OCI-LY3 (cell line): ENCODE measurements at regions not wholly inside any gene's neighbourhood (a gene's known extent, or its start where the extent isn't known, plus 50 kb on each side); places are given as distances from the start of the nearest gene placed in this dataset.
A peak's percentile ranks its signal among the peaks of the same experiment; 100 is the strongest.

Experiments used
- H2AFZ ChIP-seq: fragments of 200-600, 300-600 bp; shearing (Covaris generic); 2 replicates; pipeline ENCODE4 v1.6.0; 2014; ENCODE audit warnings: antibody characterized with exemption, low read depth, low read length
- H3K27ac ChIP-seq: fragments of 200-600, 300-600 bp; sonication (generic); 2 replicates; pipeline ENCODE4 v1.5.1; 2014; ENCODE audit warnings: mild to moderate bottlenecking, low read length, moderate library complexity, mixed read lengths
- H3K27me3 ChIP-seq: fragments of 200-600, 300-600 bp; sonication (generic); 2 replicates; pipeline ENCODE4 v1.6.1; 2014; ENCODE audit warnings: low read depth, low read length, mixed read lengths
- H3K36me3 ChIP-seq: fragments of 200-600, 300-600 bp; sonication (generic); replicated peaks from 2 replicates; pipeline ENCODE3; 2014; ENCODE audit warnings: low read depth, low read length, mixed read lengths
- H3K4me1 ChIP-seq: fragments of 300-600, 200-600 bp; sonication (generic); 2 replicates; pipeline ENCODE4 v1.6.1; 2014; ENCODE audit warnings: low read length, mixed read lengths
- H3K4me2 ChIP-seq: fragments of 200-600, 300-600 bp; sonication (generic); 2 replicates; pipeline ENCODE4 v1.6.1; 2014; ENCODE audit warnings: low read length, mixed read lengths
- H3K4me3 ChIP-seq: fragments of 300-600, 200-600 bp; sonication (generic); 2 replicates; pipeline ENCODE4 v1.5.1; 2014; ENCODE audit warnings: antibody characterized with exemption, mild to moderate bottlenecking, low read length, moderate library complexity
- H3K79me2 ChIP-seq: fragments of 300-600, 200-600 bp; shearing (Covaris generic); 2 replicates; pipeline ENCODE4 v1.6.1; 2014; ENCODE audit warnings: mild to moderate bottlenecking, low read length, mixed read lengths
- H3K9ac ChIP-seq: fragments of 300-600, 200-600 bp; shearing (Covaris generic); 2 replicates; pipeline ENCODE4 v1.6.0; 2014; ENCODE audit warnings: mild to moderate bottlenecking, low read length, moderate library complexity
- H3K9me3 ChIP-seq: fragments of 200-600, 300-600 bp; shearing (Covaris generic); 2 replicates; pipeline ENCODE4 v1.6.1; 2014; ENCODE audit warnings: low read length, mixed read lengths; ENCODE audit not compliant: insufficient read depth
- H4K20me1 ChIP-seq: fragments of 200-600, 300-600 bp; sonication (generic); 2 replicates; pipeline ENCODE4 v1.6.1; 2016; ENCODE audit warnings: low read length, mixed read lengths; ENCODE audit not compliant: insufficient read depth
- CTCF ChIP-seq: fragments of 200-600, 300-600 bp; sonication (generic); IDR thresholded peaks from 2 replicates; pipeline ENCODE4 v1.5.1; 2014; ENCODE audit warnings: antibody characterized with exemption, low read length, low read depth
- EZH2phosphoT487 ChIP-seq: fragments of 200-600 bp; shearing (Covaris generic); IDR thresholded peaks from 2 replicates; pipeline ENCODE4 v1.6.1; 2018; ENCODE audit warnings: antibody characterized with exemption, mixed run types, low read depth

- H3K27ac ChIP-seq: no peak overlapping the region
- no peak overlapping the region for H3K9ac ChIP-seq
Observed at GRCh38 chr4:53752124-53752523, 160.8 kb upstream of the LNX1 start.

GRCh38 chr4:53748328-53748772, 157.1 kb upstream of the LNX1 start:
- TF ChIP-seq EZH2phosphoT487 (no peak), CTCF (no peak)
- Histone ChIP-seq H3K27ac (peak overlapping the region; percentile 46), H3K4me3 (peak overlapping the region; percentile 25), H3K4me2 (peak overlapping the region; percentile 49), H3K9ac (no peak overlapping the region), H3K9me3 (no peaks in the 10 kb centered on the region), H3K27me3 (no peaks in the 10 kb centered on the region), H3K79me2 (no peaks in the 10 kb centered on the region), H2AFZ (no peak overlapping the region), H4K20me1 (no peaks in the 10 kb centered on the region), H3K4me1 (peaks cover 48% of the 10 kb centered on the region), H3K36me3 (no peaks in the 10 kb centered on the region)

More at GRCh38 chr4:53752124-53752523, 160.8 kb upstream of the LNX1 start:
- H3K4me2 ChIP-seq: peak overlapping the region; percentile 38; the same call in 1 of the 2 replicates
- TF ChIP-seq CTCF (no peak), EZH2phosphoT487 (no peak)
- no peaks in the 10 kb centered on the region for H3K79me2 ChIP-seq
- H3K36me3 ChIP-seq: no peaks in the 10 kb centered on the region
- no peak overlapping the region for H3K4me3 ChIP-seq
- H4K20me1 ChIP-seq: no peaks in the 10 kb centered on the region
- 0 out of 2 replicates have a peak overlapping the region, but pooled peaks have one; percentile 34 for H2AFZ ChIP-seq
- H3K27me3 ChIP-seq: no peaks in the 10 kb centered on the region
- H3K4me1 ChIP-seq: peaks cover 28% of the 10 kb centered on the region
- H3K9me3 ChIP-seq: no peaks in the 10 kb centered on the region

- Histone ChIP-seq H3K36me3 (no peaks in the 10 kb centered on the region), H3K79me2 (no peaks in the 10 kb centered on the region), H3K9me3 (no peaks in the 10 kb centered on the region), H3K4me1 (peaks cover 48% of the 10 kb centered on the region), H4K20me1 (no peaks in the 10 kb centered on the region), H3K4me2 (no peak overlapping the region), H3K9ac (no peak overlapping the region), H3K27me3 (no peaks in the 10 kb centered on the region), H3K4me3 (no peak overlapping the region), H2AFZ (no peak overlapping the region), H3K27ac (no peak overlapping the region)
- no peak for TF ChIP-seq EZH2phosphoT487
Observed at GRCh38 chr4:53747401-53747800, 156.1 kb upstream of the LNX1 start.

- no peaks in the 10 kb centered on the region for H3K27me3 ChIP-seq
- no peak overlapping the region for H3K4me3 ChIP-seq
- peaks cover 40% of the 10 kb centered on the region for H3K4me1 ChIP-seq
- no peaks in the 10 kb centered on the region for H3K36me3 ChIP-seq
- H3K27ac ChIP-seq: no peak overlapping the region
- peak overlapping the region; percentile 38; the same call in 1 of the 2 replicates for H2AFZ ChIP-seq
- no peaks in the 10 kb centered on the region for H3K9me3 ChIP-seq
- no peaks in the 10 kb centered on the region for H3K79me2 ChIP-seq
- TF ChIP-seq CTCF (no peak), EZH2phosphoT487 (no peak)
- no peak overlapping the region for H3K9ac ChIP-seq
- no peak overlapping the region for H3K4me2 ChIP-seq
- no peaks in the 10 kb centered on the region for H4K20me1 ChIP-seq
Observed at GRCh38 chr4:53744446-53745160, 153.3 kb upstream of the LNX1 start.
